NCI-H1092 treated with DMSO at 0.1 percent for 48 hours (cell line): ENCODE measurements at regions not wholly inside any gene's neighbourhood (a gene's known extent, or its start where the extent isn't known, plus 50 kb on each side); places are given as distances from the start of the nearest gene placed in this dataset.
A peak's percentile ranks its signal among the peaks of the same experiment; 100 is the strongest.
"Not testable (repeated sequence)": the region's sequence is repeated elsewhere in the genome, so short reads cannot be mapped to it uniquely, and the experiment has no call there.

Experiments used
- DNase-seq: peaks from one replicate; lab custom pipeline; 2025; lab: John Stamatoyannopoulos, UW

DNA sequence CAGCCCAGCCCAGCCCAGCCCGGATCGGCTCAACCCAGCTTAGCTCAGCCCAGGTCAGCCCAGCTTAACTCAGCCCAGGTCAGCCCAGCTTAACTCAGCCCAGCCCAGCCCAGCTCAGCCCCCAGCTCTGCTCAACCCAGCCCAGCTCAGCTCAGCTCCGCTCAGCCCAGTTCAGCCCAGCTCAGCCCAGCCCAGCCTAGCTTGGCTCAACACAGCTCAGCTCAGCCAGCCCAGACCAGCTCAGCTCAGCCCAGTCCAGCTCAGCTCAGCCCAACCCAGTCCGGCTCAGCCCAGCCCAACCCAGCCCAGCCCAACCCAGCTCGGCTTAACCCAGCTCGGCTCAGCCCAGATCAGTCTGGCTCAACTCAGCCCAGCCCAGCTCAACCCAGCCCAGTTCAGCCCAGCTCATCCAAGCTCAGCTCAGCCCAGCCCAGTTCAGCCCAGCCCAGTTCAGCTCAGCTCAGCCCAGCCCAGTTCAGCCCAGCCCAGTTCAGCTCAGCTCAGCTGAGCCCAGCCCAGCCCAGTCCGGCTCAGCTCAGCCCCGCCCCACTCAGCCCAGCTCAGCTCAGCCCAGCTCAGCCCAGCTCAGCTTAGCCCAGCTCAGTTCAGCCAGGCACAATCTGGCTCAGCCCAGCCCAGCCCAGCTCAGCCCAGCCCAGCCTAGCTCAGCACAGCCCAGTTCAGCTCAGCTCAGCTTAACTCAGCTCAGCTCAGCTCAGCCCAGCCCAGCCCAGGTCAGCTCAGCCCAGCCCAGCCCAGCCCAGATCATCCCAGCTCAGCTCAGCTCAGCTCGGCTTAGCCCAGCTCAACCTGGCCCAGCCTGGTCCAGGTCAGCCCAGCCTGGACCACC is 331.7 kb downstream of the TMEM121 start:
- DNase-seq, result no peak

- DNase-seq, result no peak
Observed at GRCh38 chr14:105858676-105859025, 332.3 kb downstream of the TMEM121 start.

DNA sequence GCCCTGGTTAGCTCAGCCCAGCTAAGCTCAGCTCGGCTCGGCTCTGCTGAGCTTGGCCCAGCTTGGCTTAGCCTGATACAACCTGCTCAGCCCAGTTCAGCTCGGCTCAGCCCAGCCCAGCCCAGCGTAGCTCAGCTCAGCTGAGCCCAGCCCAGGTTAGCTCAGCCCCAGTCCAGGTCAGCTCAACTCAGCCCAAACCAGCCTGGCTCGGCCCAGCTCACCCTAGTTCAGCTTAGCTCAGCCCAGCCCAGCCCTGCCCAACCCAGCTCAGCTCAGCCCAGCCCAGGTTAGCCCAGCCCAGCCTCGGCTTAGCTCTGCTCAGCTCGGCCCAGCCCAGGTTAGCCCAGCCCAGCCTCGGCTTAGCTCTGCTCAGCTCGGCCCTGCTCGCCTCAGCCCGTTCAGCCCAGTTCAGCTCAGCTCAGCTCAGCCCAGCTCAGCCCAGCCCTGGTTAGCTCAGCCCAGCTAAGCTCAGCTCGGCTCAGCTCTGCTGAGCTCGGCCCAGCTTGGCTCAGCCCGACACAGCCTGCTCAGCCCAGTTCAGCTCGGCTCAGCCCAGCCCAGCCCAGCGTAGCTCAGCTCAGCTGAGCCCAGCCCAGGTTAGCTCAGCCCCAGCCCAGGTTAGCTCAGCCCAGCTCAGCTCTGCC is 332.8 kb downstream of the TMEM121 start:
- not testable (repeated sequence) for DNase-seq

DNA sequence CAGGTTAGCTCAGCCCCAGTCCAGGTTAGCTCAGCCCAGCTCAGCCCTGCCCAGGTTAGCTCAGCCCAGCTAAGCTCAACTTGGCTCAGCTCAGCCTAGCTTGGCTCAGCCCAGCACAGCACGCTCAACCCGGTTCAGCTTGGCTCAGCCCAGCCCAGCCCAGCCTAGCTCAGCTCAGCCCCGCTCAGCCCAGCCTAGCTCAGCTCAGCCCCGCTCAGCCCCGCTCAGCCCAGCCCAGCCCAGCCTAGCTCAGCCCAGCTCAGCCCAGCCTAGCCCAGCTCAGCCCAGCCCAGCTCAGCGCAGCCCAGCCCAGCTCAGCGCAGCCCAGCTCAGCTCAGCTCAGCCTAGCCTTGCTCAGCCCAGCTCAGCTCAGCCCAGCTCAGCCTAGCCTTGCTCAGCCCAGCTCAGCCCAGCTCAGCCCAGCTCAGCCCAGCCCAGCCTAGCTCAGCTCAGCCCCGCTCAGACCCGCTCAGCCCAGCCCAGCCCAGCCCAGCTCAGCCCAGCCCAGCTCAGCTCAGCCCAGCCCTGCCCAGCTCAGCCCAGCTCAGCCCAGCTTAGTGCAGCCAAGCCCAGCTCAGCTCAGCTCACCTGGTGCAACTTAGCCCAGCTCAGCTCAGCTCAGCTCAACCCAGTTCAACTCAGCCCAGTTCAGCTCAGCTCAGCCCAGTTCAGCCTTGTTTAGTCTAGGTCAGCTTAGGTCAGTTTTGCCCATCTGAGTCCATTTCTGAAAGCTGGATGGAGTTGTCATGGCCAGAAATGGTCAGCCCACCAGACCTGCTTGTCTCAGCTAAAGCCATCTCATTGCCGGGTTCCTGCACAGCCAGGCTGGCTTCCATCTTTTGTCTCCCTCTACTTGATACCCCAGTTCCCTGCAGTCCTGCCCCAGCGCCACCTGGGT is 333.6 kb downstream of the TMEM121 start:
- no peak for DNase-seq

GRCh38 chr14:105860615-105861580 is 334.5 kb downstream of the TMEM121 start:
- DNase-seq, result no peak

- peak; percentile 3 for DNase-seq
Observed at GRCh38 chr14:105861985-105862465, 335.6 kb downstream of the TMEM121 start.

DNA sequence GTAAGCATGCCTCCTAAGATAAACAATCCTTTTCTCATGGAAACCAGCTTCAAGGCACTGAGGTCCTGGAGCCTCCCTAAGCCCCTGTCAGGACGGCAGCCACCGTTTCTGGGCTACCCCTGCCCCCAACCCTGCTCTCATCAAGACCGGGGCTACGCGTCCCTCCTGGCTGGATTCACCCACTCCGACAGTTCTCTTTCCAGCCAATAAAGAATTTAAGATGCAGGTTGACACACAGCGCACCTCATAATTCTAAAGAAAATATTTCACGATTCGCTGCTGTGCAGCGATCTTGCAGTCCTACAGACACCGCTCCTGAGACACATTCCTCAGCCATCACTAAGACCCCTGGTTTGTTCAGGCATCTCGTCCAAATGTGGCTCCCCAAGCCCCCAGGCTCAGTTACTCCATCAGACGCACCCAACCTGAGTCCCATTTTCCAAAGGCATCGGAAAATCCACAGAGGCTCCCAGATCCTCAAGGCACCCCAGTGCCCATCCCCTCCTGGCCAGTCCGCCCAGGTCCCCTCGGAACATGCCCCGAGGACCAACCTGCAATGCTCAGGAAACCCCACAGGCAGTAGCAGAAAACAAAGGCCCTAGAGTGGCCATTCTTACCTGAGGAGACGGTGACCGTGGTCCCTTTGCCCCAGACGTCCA is 336.3 kb downstream of the TMEM121 start:
- DNase-seq, result no peak

- no peak for DNase-seq
Observed at GRCh38 chr14:105863296-105864108, 337.1 kb downstream of the TMEM121 start.

- no peak for DNase-seq
Observed at GRCh38 chr14:105864116-105864515, 337.7 kb downstream of the TMEM121 start.

GRCh38 chr14:105864651-105865265 is 338.4 kb downstream of the TMEM121 start:
- peak; percentile 53 for DNase-seq

DNA sequence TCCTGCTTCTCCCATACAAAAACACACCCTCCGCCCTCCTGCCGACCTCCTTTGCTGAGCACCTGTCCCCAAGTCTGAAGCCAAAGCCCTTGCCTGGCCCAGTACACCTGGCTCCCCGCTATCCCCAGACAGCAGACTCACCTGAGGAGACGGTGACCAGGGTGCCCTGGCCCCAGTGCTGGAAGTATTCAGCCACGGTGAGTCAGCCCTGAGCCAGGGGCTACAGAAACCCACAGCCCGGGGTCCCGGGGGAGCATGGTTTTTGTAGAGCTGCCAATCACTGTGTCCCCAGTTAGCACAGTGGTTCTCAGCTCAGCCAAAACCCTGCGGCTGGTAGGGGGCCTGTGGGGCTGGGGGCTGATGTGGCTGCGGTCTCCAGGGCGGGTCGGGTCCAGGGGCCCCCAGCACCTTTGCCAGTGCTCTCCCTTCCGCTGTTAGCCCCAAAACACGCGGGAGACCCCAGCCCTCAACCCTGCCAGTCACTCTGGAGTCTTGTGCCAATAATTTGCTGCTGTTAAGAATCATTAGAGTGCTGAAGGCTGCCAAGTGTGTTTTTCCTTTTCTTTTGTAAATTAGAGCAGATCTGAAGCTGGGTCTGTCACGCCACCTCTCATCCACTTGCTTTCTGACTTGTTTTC is 339.0 kb downstream of the TMEM121 start:
- peak; percentile 53 for DNase-seq

DNA sequence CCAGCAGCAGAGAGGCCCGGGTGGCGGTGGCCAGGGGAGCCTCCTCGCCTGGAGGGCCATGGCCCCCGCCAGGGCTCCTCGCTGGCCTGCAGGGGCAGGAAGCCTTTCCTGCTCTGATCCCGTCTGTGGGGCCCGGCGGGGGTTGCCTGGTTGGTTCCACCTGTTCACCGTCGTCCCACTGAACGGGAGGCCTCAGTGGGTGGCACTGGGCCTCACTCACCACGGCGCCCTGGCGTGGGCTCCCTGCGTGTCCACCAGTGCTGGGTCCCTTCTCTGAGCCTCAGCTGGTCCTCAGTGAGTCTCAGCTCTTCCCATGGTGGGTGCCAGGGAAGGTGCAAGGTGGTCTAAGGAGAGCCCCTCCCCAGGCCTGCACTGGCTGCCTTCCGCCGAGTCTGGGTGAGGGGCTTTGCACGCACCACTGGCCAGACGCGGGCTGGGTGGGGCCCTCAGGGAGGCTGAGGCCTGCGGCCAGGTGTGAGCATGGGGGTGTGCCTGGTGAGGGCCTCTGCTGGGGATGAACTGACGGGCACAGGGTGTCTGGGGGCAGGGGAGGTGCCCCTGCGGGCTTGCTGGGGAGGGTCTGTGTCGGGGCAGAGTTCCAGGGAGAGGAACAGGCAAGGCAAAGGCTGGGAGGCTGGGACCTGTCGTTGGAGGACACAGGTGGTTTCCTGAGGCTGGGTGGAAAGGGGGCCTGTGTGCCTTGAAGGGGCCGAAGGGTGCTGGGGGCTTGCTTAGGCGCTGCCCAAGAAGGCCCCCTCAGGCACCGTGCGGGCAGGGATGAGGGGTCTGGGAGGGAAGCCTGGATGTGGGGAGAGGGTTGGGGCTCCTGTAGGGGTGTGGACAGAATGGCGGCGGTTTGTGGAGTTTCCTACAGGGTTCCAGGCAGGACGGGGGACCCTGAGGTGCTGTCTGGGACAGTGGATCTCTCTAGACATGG is 339.8 kb downstream of the TMEM121 start:
- DNase-seq, result no peak

DNA sequence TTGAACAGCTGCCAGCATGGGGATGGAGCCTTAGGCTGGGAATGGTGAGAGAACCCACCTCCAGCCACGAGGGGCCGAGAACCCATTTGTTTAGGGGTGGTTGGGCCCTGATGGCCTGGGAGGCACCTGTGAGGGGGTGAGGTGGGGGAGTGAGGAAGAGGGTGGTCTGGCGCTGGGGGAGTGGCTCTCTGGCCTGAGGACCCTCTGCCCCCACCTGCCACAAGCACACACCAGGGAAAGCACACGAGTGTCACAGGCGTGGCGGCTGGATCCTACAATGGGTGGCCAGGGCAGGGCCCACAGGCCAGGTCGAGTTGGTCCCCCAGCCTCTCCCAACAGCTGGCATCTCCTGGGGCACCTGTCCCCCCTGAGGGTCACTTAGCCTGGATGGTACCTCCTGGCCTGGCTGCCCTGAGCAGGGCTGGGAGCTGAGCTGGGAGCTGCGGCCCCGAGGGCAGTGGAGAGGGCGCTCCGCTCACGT is 340.5 kb downstream of the TMEM121 start:
- DNase-seq, result no peak

- no peak for DNase-seq
Observed at GRCh38 chr14:105867961-105868599, 341.7 kb downstream of the TMEM121 start.

DNA sequence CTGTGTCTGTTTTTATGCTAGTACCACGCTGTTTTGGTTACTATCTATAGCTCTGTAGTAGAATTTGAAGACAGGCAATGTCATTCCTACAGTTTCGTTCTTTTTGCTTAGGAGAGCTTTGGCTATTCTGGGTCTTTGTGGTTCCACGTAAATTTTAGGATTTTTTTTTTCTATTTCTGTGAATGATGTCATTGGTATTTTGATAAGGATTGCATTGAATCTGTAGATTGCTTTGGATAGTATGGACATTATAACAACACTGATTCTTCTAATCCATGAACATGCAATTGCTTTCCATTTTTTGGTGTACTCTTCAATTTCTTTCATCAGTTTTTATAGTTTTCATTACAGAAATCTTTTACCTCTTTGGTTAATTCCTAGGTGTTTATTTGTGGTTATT is 345.2 kb downstream of the TMEM121 start:
- DNase-seq, result no peak

- DNase-seq, result no peak
Observed at GRCh38 chr14:105873870-105874512, 347.6 kb downstream of the TMEM121 start.

DNA sequence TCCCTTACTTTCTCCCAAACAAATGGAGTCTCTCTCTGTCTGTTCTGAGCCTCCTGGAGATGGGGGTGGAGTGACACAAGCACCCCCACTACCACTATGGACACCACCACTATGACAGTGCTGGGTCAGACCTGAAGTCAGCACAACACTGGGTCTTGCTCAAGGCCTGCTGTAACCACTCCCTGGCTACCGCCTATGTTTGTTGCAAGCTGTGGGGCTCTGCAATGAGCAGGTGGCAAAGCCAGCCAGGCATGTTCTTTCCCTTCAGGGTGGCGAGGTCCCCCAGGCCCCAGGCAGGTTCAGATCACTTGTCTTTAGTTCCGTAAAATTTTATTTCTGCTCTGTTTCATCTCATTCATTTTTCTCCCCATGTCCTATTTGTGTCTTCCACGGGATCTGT is 349.8 kb downstream of the TMEM121 start:
- DNase-seq, result no peak
